GM19395 (cell line): ENCODE measurements at regions not wholly inside any gene's neighbourhood (a gene's known extent, or its start where the extent isn't known, plus 50 kb on each side); places are given as distances from the start of the nearest gene placed in this dataset.
A peak's percentile ranks its signal among the peaks of the same experiment; 100 is the strongest.
"Not testable (repeated sequence)": the region's sequence is repeated elsewhere in the genome, so short reads cannot be mapped to it uniquely, and the experiment has no call there.

Experiments
- ATAC-seq: cut with Tn5 transposase; IDR thresholded peaks from one replicate; pipeline ENCODE4 v1.9.1; 2021; ENCODE audit warnings: mild to moderate bottlenecking, moderate library complexity; ENCODE audit not compliant: unreplicated experiment

DNA sequence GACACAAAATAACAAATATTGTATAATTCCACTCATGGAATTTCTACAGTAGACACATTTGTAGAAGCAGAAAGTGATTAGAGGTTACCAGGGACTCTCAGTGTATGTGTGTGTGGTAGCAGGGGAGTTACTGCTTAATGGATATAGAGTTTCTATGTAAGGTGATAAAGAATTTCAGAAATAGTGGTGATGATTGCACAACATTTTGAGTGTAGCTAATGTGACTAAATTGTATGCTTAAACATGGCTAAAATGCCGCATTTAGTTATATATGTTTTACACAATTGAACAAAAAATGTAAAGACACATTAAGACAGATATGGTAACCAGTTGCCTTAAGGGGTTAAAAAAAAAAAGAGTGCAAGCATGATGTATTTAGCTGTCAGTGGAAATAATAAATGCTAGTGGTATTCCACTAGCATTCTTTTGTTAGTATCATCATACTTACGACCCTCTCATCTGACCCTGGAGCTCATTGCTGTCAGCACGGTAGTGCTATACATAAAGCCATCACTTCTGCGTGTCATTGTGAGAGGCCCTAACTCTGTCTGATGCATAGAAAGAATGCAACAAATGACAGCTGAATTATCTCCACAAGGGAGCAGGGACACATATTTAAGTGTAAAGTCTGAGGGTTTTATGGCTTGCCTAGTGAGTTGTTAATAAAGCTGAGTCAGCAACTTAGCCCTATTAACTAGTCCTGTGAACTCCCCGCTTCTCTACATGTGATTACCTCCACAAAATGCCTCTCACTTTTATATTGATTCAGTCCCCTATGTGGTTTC lies 134.1 kb upstream of the RXFP2 start:
- ATAC-seq = no peak

- not testable (repeated sequence) for ATAC-seq
These were observed 131.8 kb upstream of the RXFP2 start for GRCh38 chr13:31607531-31607930.

DNA sequence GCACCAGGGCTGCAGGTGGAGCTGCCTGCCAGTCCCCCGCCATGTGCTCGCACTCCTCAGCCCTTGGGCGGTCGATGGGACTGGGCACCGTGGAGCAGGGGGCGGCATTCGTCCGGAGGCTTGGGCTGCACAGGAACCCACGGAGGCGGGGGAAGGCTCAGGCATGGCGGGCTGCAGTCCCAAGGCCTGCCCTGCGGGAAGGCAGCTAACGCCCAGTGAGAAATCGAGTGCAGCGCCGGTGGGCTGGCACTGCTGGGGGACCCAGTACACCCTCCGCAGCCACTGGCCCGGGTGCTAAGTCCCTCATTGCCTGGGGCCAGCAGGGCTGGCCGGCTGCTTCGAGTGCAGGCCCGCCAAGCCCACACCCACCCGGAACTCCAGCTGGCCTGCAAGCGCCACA lies 130.5 kb upstream of the RXFP2 start:
- not testable (repeated sequence) for ATAC-seq

DNA sequence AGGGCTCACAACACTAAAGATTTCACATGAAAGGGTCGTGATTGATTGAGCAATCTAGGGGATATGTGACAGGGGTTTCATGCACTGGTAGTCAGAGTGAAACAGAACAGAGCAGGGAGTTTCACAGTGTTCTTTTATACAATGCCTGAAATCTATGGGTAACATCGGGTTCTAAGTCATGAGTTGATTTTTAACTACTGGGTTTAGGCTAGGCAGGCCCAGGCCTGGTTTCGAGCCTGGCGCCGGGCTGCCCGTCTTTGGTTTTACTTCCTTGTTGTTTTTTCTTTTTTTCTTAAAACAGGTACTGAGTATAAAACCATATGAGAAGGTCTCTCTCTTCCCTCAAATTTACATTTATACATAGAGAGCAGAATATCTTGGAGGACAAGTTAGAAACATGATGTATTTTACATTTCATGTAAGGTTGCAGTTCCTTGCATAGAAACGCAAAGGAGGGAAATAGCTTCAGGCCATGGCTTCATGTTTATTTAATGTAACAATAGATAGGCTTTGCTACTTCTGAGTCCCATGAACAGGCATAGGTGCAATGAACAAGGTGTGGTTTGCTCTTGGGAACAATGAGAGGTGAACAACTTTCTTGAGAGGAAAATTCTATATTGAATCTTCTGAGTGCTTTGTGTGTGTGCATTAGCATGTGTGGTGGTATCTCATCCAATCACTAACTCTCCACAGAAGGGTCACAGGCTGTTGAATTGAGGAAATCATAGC lies 128.9 kb upstream of the RXFP2 start:
- peak; percentile 52 for ATAC-seq

- no peak for ATAC-seq
These were observed 128.1 kb upstream of the RXFP2 start for GRCh38 chr13:31611214-31611613.

GRCh38 chr13:31614073-31614472 lies 125.3 kb upstream of the RXFP2 start:
- no peak for ATAC-seq

DNA sequence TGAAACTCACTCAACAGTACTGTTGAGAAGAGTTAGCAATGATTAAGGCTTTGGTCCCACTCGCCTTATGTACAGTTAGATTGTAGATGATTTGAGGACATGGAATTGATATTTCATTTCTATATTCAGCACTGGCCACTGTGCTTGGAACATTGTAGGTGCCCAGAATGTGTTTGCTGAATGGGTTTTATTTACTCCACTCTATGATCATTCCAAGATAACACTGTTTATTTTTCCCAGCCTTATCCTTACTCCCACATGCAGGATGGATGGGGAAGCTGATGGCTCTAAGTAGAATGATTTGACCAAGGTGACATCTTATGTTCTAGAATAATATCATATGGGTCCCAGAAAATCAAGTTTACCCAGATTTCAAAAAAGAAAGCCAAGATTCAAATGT lies 124.6 kb upstream of the RXFP2 start:
- no peak for ATAC-seq

DNA sequence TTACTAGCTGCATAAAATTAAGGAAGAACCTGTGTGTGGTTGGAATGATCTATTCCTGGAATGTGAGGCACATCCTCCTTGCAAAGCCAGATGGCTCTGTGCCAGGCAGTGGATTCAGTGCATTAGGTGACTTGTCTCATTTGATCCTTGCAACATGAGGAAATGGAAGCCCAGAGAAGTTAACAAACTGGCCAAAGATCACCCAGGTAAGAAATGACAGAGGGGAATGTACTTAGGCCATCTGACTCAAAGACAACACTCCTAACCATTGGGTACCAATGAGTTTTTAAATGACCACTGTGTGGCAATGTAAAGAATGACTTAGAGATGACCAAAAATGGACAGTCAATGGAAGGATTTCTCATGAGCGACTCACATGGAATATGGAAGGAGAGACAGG lies 114.2 kb upstream of the RXFP2 start:
- no peak for ATAC-seq

GRCh38 chr13:31627097-31627845 lies 112.1 kb upstream of the RXFP2 start:
- no peak for ATAC-seq

DNA sequence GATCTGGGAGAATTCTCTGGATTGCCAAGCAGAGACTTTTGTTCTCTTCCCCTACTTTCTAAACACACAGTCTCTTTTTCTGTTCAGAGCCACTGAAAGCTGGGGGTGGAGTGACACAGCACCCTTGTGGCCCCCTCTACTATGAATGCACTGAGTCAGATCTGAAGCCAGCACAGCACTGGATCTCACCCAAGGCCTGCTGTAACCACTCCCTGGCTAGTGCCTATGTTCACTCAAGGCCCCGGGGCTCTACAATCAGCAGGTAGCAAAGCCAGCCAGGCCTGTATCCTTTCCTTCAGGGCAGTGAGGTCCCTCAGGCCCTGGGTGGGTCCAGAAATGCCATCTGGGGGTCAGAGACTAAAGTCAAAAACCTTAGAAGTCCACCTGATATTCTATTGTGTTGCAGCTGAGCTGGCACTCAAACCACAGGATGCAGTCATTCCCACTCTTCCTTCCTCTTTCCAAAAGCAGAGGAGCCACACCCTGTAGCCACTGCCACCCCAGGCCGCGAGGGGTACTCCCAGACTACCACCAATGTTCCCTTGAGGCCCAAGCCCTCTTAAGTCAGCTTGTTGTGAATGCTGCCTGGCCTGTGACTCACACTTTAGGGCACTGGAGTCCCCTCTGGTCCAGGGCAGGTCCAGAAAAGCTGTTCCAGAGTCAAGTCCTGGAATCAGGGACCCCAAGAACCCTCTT lies 110.1 kb upstream of the RXFP2 start:
- ATAC-seq = no peak

- ATAC-seq = no peak
These were observed 108.3 kb upstream of the RXFP2 start for GRCh38 chr13:31631071-31631470.

- ATAC-seq = no peak
These were observed 107.6 kb upstream of the RXFP2 start for GRCh38 chr13:31631746-31632145.

GRCh38 chr13:31638577-31638976 lies 100.7 kb upstream of the RXFP2 start:
- no peak for ATAC-seq

- ATAC-seq = no peak
These were observed 99.7 kb upstream of the RXFP2 start for GRCh38 chr13:31639443-31640163.

GRCh38 chr13:31649766-31650165 lies 89.6 kb upstream of the RXFP2 start:
- no peak for ATAC-seq

DNA sequence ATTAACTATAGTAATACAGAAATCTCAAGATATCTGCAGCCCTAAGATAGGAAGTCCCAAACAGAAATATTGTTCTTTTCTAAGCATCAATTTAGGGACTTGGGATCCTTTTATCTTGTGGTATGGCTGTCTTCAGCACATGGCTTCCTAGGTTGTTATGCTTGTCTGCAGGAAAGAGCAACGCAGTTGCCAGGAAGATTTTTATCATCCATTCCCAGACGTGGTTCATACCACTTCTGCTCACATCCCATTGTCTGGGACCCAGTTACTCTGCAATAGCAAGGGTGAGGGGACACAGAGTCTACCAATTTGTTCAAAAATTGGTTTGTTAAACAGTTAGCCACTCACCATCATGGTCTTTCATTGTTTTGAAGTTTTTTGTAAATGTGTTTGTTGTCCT lies 85.6 kb upstream of the RXFP2 start:
- no peak for ATAC-seq

GRCh38 chr13:31663880-31664585 lies 75.3 kb upstream of the RXFP2 start:
- ATAC-seq = no peak

DNA sequence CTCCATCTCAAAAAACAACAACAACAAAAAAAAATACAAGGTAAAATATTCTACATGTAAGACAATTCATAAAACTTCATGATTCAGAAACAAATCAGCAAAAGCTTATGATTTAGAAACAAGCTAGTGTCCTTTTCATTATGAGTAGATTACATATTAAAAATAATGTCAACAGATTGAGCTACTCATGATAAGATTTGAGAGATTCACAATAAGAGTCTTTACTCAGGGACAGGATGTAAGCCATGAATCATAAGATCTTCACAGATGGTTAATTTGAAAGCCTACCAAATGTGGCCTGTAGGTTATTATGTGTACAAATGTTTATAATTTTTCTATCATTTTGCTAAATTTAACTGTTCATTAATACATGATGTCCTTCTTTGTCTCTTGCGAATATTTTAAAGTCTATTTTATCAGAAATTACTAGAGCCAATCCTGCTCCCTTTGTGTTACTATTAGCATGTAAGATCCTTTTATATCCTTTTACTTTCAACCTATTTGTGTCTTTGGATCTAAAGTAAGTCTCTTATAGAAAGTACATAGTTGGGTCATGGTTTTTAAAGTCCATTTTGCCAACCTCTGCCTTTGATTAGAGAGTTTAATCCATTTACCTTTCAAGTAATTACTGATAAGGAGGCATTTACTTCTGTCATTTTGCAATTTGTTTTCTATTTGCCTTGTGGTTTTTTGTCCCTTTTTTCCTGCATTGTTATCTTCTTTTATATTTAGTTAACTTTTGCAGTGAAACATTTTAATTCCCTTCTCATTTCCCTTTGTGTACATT lies 68.3 kb upstream of the RXFP2 start:
- ATAC-seq = no peak

GRCh38 chr13:31674051-31674450 lies 65.3 kb upstream of the RXFP2 start:
- ATAC-seq = no peak
